SKM-1 (cell line): ENCODE measurements at regions not wholly inside any gene's neighbourhood (a gene's known extent, or its start where the extent isn't known, plus 50 kb on each side); places are given as distances from the start of the nearest gene placed in this dataset.
A peak's percentile ranks its signal among the peaks of the same experiment; 100 is the strongest.

Source experiments
- DNase-seq: peaks from one replicate; lab custom pipeline; 2025; ENCODE audit not compliant: unreplicated experiment; lab: John Stamatoyannopoulos, UW

DNA sequence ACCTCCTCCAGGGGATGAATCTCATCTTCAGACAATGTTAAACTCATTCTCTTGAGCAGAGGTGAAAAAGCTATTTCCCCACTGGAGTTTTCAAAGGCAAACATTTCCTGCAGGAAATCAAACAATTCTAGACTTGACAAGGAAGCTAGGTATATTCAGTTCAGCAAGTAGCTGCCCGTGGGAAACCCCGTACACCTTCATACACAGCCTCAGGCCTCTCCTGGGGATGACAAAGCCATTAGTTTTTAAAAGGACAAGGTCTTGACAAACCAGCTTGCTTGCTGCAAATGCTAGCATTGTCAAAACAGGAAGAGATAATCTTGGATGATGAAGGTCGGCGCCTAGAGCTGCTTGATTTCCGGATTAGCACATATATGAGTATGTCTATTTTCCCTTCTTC lies 1630.8 kb upstream of the TENM4 start:
- DNase-seq: no peak

DNA sequence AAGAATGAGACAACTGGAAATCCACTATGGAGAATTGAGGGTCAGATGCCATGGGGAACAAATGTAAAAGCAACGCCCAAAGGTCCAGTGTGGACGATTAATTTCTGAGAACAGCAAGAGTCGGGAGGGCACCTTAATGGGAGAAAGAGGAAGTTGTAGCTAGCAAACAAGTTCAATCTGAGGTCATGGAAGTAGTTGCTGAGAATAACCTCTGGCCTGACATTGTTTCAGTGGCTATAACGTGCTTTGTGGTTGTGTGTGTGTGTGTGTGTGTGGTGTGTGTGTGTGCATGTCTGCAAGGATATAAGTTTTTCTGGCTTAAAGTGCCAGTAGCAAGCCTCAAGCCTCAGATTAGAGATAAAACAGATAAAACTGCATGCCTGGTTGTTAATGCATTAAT lies 1630.1 kb upstream of the TENM4 start:
- peak; percentile 66 for DNase-seq

DNA sequence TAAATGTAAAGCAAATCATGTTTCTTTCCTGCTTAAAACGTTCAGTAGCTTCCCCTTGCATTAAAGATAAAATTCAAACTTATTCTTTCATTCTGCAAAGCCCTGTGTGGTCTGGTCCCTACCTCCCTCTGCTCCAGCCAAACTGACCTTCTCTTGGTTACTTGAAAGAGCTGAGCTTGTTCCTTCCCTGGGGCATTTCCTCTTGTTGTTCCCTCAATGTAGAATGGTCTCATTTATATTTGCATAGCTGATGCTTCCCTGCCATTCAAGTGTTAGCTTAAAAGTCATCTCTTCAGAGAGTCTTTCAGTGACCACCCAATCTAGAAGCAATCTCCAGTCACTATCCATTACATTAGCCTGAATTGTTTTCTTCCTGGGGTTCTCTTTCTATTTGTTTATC lies 1618.5 kb upstream of the TENM4 start:
- no peak for DNase-seq

DNA sequence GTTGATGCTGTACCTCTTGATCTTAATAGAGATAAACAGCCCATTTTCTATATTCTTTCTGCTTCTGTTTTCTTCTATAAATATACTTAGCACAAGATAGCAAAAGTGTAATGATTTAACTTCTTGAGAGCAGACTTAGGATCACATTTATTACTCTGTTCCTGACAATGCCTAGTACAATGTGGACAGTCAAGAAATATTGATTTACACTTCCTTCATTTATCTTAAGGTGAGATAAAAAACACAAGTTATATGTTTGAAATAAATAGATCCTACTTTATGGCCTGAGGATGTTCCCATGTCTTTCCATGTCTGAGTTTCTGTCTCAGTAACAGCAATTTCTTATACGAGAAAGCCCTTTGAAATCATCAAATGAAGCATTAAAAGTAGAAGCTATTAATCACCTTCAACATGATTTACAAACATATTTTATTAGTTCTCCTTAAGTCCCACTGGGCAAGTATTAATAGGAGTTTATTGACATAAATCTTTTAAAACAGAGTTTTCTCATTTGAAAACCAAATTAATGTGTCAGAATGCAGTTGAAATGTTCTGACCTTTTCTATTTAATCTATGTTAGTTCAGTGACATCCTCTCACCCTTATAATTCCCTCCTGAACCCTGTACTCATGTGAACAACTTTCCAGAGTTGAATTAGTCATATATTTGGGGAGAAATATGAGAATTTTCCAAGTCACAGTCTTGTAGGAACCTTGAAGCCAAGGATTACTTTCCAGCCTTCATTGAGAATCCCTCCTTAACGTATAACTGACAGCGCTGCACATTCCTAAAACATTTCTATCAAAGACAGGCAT lies 1611.7 kb upstream of the TENM4 start:
- DNase-seq: no peak

DNA sequence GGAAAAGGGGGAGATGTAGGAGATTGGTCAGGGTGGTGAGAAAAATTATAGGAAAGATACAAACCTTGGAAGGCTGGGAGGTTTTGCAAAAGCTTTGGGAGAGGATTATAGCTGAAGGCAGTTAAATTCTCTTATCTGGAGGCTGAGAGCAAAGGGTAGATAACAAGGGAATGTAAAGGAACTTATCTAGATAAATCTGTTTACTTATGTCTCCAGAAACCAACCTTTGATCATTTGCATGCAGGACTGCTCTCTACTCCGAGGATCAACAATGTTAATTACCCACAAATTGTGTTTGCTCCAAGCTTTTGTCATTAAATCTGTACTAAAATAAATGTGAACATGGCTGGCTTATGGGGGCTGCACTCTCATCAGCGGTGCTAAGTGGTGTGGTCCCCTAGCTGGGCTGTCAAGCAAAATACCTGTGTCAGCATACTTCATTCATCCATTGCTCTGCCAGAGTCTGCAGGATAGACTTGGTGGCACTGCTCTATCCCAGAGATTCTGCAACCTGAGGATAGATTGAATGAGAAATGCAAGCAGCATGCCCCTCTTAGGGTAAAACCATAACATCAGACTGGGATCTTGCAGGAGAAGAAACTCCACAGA lies 1599.2 kb upstream of the TENM4 start:
- no peak for DNase-seq

DNA sequence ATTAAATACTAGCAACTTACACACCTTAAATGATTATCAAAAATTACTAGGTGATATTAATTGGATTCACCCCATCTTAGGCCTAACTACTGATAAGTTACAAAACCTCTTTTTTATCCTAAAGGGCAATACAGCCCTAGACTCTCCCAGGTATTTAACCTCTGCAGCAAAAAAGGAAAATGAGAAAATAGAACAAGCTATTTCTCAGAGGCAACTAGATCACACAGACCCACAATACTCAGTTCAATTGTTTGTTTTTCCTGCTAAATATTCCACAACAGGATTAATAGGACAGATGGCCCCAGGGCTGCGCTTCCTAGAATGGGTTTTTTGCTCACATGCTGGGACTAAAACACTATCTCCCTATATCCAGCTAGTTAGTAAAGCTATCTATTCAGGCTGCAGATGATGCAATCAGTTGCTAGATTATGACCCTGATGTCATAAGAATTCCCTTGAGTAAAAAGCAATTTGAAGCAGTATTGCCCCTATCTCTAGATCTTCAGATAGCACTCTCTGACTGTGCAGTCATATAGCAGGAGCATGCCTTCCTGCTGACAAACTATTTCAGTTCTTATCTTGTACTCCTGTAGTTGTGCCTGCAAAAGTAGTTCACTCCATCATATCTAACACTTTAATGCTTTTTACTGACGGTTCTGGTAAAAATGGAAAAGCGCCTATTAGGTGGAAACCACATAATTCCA lies 1595.5 kb upstream of the TENM4 start:
- DNase-seq: no peak

DNA sequence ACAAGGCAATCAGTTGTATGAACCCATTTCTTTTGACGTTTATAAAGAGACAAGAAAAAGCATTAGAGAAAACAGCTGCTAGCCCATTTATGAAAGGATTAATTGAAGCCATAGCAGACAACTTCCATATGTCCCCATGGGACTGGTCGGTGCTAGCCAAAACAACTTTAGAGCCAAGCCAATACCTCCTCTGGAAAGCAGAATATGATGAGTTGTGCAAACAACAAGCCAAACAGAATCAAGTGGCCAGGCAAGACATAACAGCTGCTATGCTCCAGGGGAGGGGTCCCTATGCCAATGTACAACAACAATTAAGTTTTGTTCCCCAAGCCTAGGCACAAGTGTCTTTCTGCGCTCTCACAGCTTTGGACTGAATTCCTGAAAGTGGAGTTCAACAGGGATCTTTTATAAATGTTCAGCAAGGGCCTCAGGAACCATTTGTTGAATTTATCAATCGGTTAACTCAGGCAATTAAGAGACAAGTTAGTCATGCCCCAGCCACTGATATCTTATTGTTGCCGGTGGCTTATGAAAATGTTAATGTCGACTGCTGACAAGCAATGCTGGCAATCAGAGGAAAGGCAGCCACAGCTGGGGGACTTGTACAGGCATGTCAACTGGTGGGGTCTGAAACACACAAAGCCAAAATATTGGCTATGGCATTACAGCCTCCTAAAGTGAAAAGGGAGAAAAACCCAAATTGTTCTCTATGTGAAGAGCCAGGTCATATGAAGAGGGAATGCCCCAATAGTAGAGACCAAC lies 1593.1 kb upstream of the TENM4 start:
- no peak for DNase-seq

DNA sequence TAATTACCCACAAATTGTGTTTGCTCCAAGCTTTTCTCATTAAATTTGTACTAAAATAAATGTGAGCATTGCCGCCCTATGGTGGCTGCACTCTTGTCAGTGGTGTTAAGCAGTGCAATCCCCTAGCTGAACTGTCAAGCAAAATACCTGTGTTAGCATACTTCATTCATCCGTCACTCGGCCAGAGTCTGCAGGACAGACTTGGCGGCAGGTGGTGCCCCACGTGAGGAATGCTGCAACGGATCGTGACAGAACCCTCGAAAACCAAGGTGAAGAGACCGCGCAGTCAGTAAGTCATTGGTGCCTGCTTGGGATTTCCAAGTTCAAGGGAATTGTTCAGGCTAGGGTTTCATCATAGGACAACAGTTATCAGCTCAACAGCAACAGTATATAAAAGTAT lies 1592.1 kb upstream of the TENM4 start:
- DNase-seq: no peak

DNA sequence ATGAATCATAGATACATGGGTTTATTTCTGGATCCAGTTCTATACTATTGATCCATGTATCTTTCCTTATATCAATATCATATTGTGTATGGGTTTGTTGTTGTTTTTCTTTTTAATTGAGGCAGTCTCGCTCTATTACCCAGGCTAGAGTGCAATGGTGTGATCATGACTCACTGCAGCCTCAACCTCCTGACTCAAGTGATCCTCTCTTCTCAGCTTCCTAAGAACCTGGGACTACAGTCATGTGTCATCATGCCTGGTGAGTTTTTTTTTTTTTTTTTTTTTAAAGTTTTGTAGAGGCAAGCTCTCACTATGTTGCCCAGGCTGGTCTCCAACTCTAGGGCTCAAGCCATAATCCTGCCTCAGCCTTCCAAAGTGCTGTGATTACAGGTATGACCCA lies 1589.4 kb upstream of the TENM4 start:
- no peak for DNase-seq

DNA sequence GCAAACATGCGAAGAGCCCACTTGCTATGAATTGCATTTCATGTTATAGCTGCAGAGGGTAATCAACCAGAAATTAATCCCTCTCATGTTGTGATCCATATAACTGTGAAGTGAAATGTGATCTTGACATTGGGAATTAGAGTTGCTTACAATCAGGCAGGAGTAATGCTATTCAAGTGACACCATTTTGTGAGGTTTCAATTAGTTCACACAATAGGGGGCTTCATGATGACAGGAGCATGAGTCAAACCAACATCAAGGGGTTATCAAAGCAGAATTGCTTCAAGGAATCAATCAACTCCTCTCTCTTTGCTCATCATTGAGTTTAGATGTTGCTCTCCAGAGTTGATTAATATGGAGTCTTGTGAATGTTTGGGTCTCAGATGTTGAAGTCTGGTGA lies 1585.2 kb upstream of the TENM4 start:
- DNase-seq: no peak

DNA sequence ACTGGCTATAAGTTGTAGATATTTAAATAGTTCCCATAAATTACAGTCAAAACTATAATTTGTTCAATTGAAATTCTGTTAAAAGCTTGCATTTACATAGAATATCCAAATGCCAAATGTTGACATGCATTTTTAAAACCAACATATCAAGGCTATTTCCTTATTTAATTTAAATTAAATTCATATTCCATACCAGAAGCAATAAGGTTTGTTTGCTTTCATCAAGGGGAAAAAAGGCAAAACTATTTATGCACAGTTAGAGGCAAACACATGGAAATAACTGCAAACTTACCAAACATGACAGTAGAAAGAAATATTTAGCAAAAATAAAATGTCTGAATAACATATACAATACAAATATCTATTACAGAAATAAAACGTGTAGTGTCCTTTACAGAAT lies 1581.2 kb upstream of the TENM4 start:
- DNase-seq: no peak

DNA sequence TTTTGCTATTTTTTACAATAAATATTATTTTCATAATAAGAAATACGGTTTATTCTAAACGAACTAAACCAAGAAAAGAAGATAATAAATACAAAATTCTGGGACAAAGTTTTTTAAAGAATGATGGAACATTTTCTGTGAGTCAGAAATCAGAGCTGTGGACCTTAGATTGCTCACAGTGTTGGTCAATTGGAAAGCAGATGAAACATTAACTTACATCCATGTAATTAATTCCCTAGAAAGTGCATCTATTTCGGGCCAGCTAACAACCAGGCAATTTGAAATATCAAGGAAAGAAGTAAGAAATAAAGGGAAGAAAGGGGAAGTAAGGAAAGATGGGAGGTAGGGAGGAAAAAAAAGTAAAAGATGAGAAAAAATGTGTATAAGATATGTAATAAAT lies 1569.8 kb upstream of the TENM4 start:
- no peak for DNase-seq

DNA sequence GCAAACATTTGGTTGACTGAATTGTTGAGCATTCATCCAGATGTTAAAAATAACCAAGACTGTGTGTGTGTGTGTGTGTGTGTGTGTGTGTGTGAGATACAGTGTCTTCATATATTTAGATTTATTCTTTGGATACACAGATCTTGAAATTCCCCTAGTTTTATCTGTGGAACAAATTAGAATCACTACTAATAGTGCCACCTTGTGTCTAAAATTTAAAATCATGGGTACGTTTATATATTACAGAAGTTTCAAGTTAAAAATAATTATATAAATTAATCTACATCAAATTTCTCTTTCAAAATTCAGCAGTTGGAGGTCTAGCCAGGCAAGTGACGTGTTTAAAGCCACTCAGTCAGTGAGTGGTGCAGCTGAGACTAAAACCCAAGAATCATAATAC lies 1566.2 kb upstream of the TENM4 start:
- no peak for DNase-seq

DNA sequence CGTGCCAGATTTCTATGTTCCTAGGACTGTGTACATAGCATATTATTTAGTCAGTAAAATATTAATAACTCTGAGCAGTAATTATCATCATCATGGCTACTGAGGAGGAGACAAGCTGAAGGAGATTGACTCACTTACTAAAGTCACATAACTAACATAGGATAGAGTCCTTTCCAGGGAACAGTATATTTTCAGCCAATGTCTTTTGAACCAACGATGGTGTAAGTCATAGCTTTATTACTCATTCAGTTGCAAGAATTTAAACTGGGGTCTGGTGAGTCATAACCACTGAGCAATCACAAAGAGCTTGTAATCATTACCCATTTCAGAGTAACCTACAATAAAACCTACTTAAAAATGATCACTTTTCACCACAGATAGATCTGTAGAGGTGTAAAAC lies 1564.8 kb upstream of the TENM4 start:
- DNase-seq: no peak

DNA sequence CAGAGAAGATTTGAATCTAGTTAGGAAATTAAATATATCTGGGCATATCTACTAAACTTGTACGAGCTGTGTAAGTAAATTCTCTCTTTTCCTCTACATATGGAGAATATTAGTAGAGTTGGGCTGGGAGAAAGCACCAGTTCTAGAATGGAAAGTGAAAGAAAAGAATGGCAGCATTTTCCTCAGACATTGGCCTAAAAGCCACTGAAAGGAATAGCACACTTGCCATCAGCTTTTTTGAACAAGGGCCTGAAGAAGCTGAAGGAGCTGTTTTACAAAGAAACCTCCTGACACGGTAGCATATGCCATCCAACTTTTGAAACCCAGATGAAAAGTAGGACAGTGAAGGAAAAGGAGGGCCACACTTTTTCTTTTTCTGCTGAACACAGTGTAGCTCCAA lies 1563.7 kb upstream of the TENM4 start:
- no peak for DNase-seq

DNA sequence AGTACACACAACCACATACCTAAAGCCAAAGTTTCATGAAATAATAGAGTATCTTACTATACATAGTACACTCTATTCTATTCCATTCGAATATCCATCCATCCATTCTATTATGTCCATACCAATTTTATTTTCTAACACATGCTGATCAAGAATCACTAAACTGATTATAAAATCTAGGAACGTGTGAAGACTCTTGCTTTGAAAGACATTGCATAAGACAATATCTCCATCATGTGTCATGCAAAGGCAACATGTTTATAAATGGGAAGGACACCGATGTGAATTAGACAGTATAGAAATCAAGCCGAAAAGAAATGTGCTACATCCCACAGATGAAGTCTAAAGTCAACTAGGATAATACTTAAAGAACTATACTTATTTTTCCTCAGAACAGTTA lies 1561.5 kb upstream of the TENM4 start:
- DNase-seq: no peak

DNA sequence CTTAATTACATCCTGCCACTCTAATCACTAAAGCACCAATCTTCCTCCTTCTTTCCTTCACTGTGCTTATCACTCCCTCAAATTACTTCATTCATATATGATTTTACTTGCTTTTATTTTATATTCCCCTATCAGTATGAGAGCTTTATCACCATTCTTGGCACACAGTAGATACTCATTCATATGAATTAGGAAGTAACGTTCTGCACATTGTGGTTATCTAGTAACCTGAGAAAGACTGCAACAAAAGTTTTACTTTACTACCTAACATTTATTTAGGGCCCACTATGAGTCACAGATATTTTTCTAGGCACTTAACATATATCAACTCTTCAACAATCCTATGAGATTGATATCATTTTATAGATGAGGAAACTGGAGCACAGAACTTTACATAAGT lies 1559.9 kb upstream of the TENM4 start:
- DNase-seq: no peak

DNA sequence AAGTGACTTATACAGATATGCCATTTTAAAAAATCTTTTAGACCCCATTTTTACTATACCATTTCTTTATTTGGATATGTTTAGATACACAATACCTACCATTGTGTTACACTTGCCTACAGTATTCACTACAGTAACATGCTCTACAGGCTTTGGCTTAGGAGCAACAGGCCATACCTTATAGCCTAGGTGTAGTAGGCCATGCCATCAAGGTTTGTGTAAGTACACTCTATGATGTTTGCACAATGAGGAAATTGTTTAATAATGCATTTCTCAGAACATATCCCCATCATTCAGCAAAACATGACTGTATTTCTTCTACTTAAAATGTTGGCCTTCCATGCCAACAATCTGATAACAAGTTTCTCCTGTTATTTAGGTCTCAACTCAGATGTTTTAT lies 1559.5 kb upstream of the TENM4 start:
- DNase-seq: no peak

DNA sequence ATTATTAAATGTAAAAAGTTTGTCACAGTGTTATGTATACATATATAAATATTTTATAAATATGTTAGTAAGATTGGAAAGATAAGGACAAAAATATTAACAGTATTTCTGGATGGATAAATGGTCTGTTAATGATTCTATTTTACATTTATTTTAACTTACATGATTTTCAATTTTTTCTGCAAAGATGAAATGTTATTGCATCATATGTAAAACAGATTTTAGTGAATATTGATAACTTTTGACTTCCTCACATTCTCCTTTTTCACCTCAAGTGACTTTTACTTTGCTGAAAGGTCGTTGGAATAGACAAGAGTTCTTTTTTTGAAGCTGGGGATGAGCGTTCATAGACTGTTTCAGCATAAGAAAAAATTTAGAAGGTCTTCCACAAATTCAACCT lies 1554.7 kb upstream of the TENM4 start:
- DNase-seq: no peak

DNA sequence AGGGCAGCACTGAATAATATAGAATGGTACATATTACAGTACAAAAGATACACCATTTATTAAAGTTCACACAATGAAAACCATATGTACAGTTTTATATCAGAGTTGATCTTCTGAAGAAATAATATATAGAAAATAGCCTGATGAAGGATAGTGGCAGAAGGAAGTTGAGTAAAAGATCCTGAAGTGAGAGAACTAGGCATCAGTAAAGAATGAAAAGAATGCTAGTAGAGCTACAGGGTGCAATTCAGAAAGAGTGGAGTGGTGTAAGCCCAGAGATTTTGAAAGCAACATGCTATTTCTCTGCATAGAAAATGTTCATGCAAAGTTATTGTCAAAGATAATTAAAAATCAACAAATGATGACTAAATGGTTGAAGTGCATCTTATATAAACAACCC lies 1552.7 kb upstream of the TENM4 start:
- no peak for DNase-seq

DNA sequence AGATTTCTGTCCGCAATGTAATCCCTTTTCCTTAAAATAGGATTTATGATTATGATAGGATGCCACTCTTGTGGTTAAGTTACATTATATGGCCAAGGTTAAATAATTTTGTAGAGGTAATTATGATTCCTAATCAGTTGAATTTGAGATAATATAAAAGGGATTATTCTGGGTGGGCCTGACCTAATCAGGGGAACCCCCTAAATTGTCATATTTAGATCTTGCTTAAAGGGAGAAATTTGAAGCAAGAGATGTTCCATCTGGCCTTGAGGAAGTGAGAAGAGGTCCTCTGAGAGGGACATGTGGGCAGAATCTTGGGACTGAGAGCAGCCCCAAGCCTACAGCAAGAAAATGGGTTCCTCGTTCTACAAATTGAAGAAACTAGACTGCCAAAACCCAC lies 1550.1 kb upstream of the TENM4 start:
- no peak for DNase-seq

DNA sequence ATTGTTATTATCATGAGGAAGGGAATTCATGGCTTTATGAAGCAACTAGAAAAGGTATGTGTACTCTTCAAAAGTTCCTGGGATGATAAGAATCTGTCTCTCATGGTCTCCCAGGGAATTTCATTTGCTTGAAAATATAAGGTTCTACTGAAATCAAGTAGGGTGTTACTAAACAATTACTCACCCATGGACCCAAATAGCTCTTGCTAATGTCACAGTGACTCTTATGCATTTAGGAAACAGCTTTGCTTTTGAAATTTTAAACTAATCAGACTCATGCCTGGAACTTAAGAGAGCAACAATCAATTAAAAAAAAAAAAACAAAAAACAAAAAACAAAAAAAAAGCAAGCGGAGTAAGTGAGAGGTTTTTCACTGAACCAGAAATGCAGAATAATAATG lies 1546.3 kb upstream of the TENM4 start:
- DNase-seq: no peak
